Liver (tissue), 8 donors: ENCODE measurements at regions not wholly inside any gene's neighbourhood (a gene's known extent, or its start where the extent isn't known, plus 50 kb on each side); places are given as distances from the start of the nearest gene placed in this dataset.

Source experiments
- DNase-seq: peaks from one replicate; pipeline ENCODE4 v3.0.0-alpha.2; 2017; ENCODE audit warnings: low spot score
- H3K27ac ChIP-seq, 2 donors: one replicate each; pipeline ENCODE4 v1.7.0; 2013; ENCODE audit warnings: inconsistent platforms in 2 of 2, low read length in 2 of 2, control low read depth in 1 of 2, low read depth in 1 of 2, mild to moderate bottlenecking in 1 of 2
- H3K27me3 ChIP-seq, 4 donors: one replicate each; pipeline versions ENCODE4 v1.6.1 to v1.7.0; 2013; ENCODE audit warnings: low read length in 3 of 4, inconsistent platforms in 1 of 4, mild to moderate bottlenecking in 1 of 4, moderate library complexity in 1 of 4; ENCODE audit not compliant: control insufficient read depth in 4 of 4, insufficient read depth in 4 of 4
- H3K36me3 ChIP-seq, 4 donors: one replicate each; pipeline versions ENCODE4 v1.6.1 to v1.7.0; 2013; ENCODE audit warnings: low read length in 3 of 4, mild to moderate bottlenecking in 3 of 4, low read depth in 1 of 4, moderate library complexity in 1 of 4; ENCODE audit not compliant: control insufficient read depth in 4 of 4, insufficient read depth in 3 of 4
- H3K4me1 ChIP-seq, 4 donors: one replicate each; pipeline versions ENCODE4 v1.6.1 to v1.7.0; 2013; ENCODE audit warnings: low read length in 3 of 4, mild to moderate bottlenecking in 3 of 4, moderate library complexity in 1 of 4; ENCODE audit not compliant: control insufficient read depth in 4 of 4, insufficient read depth in 4 of 4
- H3K4me3 ChIP-seq, 3 donors: one replicate each; pipeline versions ENCODE4 v1.6.1 to v1.7.0; 2013; ENCODE audit warnings: low read length in 3 of 3, control low read depth in 1 of 3, low read depth in 1 of 3, mild to moderate bottlenecking in 1 of 3
- H3K9ac ChIP-seq, 2 donors: one replicate each; pipeline ENCODE4 v1.7.0; 2013; ENCODE audit warnings: low read length in 2 of 2, mild to moderate bottlenecking in 2 of 2, moderate library complexity in 2 of 2, control low read depth in 1 of 2, low read depth in 1 of 2
- H3K9me3 ChIP-seq, 4 donors: one replicate each; pipeline versions ENCODE4 v1.6.1 to v1.7.0; 2013; ENCODE audit warnings: low read length in 3 of 4; ENCODE audit not compliant: control insufficient read depth in 4 of 4
- EGR1 ChIP-seq, 2 donors: IDR thresholded peaks; 2 replicates each; pipeline ENCODE4 v1.6.1; 2016 to 2018; ENCODE audit warnings: antibody characterized with exemption in 2 of 2, low read depth in 2 of 2
- FOXA1 ChIP-seq: IDR thresholded peaks from 2 replicates; pipeline ENCODE4 v1.6.1; 2016; ENCODE audit warnings: antibody characterized with exemption
- FOXA2 ChIP-seq: IDR thresholded peaks from 2 replicates; pipeline ENCODE4 v1.6.1; 2016; ENCODE audit warnings: antibody characterized with exemption
- GABPA ChIP-seq, 2 donors: IDR thresholded peaks in 1 of 2; conservative IDR thresholded peaks in 1 of 2; 2 replicates each; pipeline ENCODE4 v1.6.1; 2016; ENCODE audit warnings: antibody characterized with exemption in 2 of 2, mild to moderate bottlenecking in 1 of 2, moderate library complexity in 1 of 2
- HNF4A ChIP-seq, 2 donors: conservative IDR thresholded peaks; 2 replicates each; pipeline ENCODE4 v1.6.1; 2016; ENCODE audit warnings: antibody characterized with exemption in 2 of 2, mild to moderate bottlenecking in 2 of 2
- HNF4G ChIP-seq: IDR thresholded peaks from 2 replicates; pipeline ENCODE4 v1.6.1; 2016; ENCODE audit warnings: antibody characterized with exemption
- JUND ChIP-seq, 2 donors: IDR thresholded peaks; 2 replicates each; pipeline ENCODE4 v1.6.1; 2016; ENCODE audit warnings: antibody characterized with exemption in 2 of 2
- NR2F2 ChIP-seq: IDR thresholded peaks from 2 replicates; pipeline ENCODE4 v1.6.1; 2016; ENCODE audit warnings: antibody characterized with exemption
- RAD21 ChIP-seq, 2 donors: IDR thresholded peaks; 2 replicates each; pipeline ENCODE4 v1.6.1; 2016; ENCODE audit warnings: antibody characterized with exemption in 2 of 2, mild to moderate bottlenecking in 2 of 2
- RXRA ChIP-seq, 2 donors: IDR thresholded peaks; 2 replicates each; pipeline ENCODE4 v1.6.1; 2017 to 2018; ENCODE audit warnings: antibody characterized with exemption in 2 of 2, mild to moderate bottlenecking in 1 of 2
- SP1 ChIP-seq: IDR thresholded peaks from 2 replicates; pipeline ENCODE4 v1.6.1; 2018; ENCODE audit warnings: antibody characterized with exemption, mild to moderate bottlenecking
- TAF1 ChIP-seq: conservative IDR thresholded peaks from 2 replicates; pipeline ENCODE4 v1.6.1; 2016; ENCODE audit warnings: antibody characterized with exemption, mild to moderate bottlenecking
- YY1 ChIP-seq: IDR thresholded peaks from 2 replicates; pipeline ENCODE4 v1.6.1; 2016; ENCODE audit warnings: antibody characterized with exemption, mild to moderate bottlenecking
- WGBS: extraction: QIAGEN DNeasy Blood & Tissue Kit; methylation state at CpG from one replicate; pipeline ENCODE4 v1.1.7; 2013; 5-methylcytosine and 5-hydroxymethylcytosine counted together
- TF ChIP-seq, protein P1 (sequence below): IDR thresholded peaks from 2 replicates; pipeline ENCODE4 v1.6.1; 2016; ENCODE audit warnings: antibody characterized with exemption
- TF ChIP-seq, protein P2 (sequence below): fragments of 150-350 bp; IDR thresholded peaks from 2 replicates; pipeline ENCODE4 v1.5.1; 2017; ENCODE audit warnings: improper control_type of control experiment, low read depth, low read length; ENCODE audit not compliant: missing input control
- TF ChIP-seq, protein P3 (sequence below): IDR thresholded peaks from 2 replicates; pipeline ENCODE4 v1.6.1; 2016; ENCODE audit warnings: antibody characterized with exemption
- TF ChIP-seq, protein P4 (sequence below): IDR thresholded peaks from 2 replicates; pipeline ENCODE4 v1.6.1; 2016; ENCODE audit warnings: antibody characterized with exemption, mild to moderate bottlenecking
- TF ChIP-seq, protein P5 (sequence below): IDR thresholded peaks from 2 replicates; pipeline ENCODE4 v1.6.1; 2016; ENCODE audit warnings: antibody characterized with exemption
- donor health status: healthy.
- donor health status: healthy.
- donor health status: healthy.
- donor health status: healthy.
- donor health status: healthy.

DNA sequence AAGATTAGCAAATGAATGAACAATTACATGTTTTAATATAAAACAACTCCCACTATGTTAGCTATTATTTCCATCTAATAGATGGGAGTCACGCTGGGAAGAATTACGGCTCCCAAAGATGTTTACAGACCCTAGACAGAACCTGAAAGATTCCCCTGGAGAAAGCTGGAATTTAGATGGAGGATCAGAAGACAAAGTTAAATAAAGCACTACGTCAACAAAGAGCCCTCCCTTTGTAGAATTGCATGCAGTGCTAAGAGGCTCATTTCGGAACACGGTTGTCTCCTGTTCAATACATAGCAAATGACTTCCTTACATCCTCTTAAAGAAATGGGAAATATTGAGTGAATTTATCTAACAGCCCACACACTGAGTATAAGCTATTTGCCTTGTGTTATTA lies 328.3 kb downstream of the CBLN4 start:
- Histone ChIP-seq H3K9me3 (no peaks in the 10 kb centered on the region), H3K36me3 (no peaks in the 10 kb centered on the region), H3K4me3 (no peak overlapping the region), H3K27me3 (no peaks in the 10 kb centered on the region), H3K4me1 (peaks cover 3 to 29% (median 23%) of the 10 kb centered on the region in 4 donors), H3K27ac (no peak overlapping the region), H3K9ac (no peak overlapping the region)
- WGBS = 87% methylated on average over 5 of the region's 5 CpGs
- no peak for DNase-seq
- no peak for TF ChIP-seq JUND (IDR thresholded peaks at IDR 0.05)
- TF ChIP-seq NR2F2 = no peak

DNA sequence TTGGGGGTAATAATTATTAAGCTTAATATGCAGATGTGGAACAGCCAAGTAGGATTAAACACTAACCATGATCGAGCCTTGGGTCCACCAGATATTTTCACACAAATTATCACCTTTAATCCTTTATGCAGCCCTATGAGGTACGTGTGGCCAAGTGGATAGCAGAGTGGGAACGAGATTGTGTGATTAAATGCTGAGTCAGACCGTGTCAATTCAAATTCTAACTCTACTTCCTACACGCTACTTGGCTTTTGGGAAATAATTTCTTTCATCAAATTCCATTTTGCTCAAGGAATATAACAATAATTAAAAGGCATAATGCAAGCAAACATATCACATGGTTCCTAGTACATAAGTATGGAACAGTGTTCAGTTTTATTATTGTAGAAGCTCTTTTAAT lies 329.2 kb downstream of the CBLN4 start:
- peaks cover 3 to 29% (median 23%) of the 10 kb centered on the region in 4 donors for H3K4me1 ChIP-seq
- H3K36me3 ChIP-seq = no peaks in the 10 kb centered on the region
- H3K4me3 ChIP-seq = no peak overlapping the region
- no peaks in the 10 kb centered on the region for H3K9me3 ChIP-seq
- H3K9ac ChIP-seq = no peak overlapping the region
- DNase-seq = no peak
- TF ChIP-seq EGR1 (IDR thresholded peaks at IDR 0.05; ENCODE audit: low read depth in 2 of 2) (no peak), YY1 (no peak), NR2F2 (no peak), HNF4G (no peak), JUND (IDR thresholded peaks at IDR 0.05) (no peak), HNF4A (conservative IDR thresholded peaks at IDR 0.05) (no peak), RXRA (IDR thresholded peaks at IDR 0.05) (no peak), SP1 (no peak), FOXA1 (no peak), RAD21 (IDR thresholded peaks at IDR 0.05) (no peak), FOXA2 (no peak), TAF1 (no peak), GABPA (IDR thresholded peaks at IDR 0.05 in 1 of 2, conservative IDR thresholded peaks at IDR 0.05 in 1 of 2) (no peak)
- TF ChIP-seq, protein P1, sequence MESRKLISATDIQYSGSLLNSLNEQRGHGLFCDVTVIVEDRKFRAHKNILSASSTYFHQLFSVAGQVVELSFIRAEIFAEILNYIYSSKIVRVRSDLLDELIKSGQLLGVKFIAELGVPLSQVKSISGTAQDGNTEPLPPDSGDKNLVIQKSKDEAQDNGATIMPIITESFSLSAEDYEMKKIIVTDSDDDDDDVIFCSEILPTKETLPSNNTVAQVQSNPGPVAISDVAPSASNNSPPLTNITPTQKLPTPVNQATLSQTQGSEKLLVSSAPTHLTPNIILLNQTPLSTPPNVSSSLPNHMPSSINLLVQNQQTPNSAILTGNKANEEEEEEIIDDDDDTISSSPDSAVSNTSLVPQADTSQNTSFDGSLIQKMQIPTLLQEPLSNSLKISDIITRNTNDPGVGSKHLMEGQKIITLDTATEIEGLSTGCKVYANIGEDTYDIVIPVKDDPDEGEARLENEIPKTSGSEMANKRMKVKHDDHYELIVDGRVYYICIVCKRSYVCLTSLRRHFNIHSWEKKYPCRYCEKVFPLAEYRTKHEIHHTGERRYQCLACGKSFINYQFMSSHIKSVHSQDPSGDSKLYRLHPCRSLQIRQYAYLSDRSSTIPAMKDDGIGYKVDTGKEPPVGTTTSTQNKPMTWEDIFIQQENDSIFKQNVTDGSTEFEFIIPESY = no peak
- TF ChIP-seq, protein P2, sequence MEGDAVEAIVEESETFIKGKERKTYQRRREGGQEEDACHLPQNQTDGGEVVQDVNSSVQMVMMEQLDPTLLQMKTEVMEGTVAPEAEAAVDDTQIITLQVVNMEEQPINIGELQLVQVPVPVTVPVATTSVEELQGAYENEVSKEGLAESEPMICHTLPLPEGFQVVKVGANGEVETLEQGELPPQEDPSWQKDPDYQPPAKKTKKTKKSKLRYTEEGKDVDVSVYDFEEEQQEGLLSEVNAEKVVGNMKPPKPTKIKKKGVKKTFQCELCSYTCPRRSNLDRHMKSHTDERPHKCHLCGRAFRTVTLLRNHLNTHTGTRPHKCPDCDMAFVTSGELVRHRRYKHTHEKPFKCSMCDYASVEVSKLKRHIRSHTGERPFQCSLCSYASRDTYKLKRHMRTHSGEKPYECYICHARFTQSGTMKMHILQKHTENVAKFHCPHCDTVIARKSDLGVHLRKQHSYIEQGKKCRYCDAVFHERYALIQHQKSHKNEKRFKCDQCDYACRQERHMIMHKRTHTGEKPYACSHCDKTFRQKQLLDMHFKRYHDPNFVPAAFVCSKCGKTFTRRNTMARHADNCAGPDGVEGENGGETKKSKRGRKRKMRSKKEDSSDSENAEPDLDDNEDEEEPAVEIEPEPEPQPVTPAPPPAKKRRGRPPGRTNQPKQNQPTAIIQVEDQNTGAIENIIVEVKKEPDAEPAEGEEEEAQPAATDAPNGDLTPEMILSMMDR = no peak
- TF ChIP-seq, protein P3, sequence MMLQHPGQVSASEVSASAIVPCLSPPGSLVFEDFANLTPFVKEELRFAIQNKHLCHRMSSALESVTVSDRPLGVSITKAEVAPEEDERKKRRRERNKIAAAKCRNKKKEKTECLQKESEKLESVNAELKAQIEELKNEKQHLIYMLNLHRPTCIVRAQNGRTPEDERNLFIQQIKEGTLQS = no peak
- TF ChIP-seq, protein P4, sequence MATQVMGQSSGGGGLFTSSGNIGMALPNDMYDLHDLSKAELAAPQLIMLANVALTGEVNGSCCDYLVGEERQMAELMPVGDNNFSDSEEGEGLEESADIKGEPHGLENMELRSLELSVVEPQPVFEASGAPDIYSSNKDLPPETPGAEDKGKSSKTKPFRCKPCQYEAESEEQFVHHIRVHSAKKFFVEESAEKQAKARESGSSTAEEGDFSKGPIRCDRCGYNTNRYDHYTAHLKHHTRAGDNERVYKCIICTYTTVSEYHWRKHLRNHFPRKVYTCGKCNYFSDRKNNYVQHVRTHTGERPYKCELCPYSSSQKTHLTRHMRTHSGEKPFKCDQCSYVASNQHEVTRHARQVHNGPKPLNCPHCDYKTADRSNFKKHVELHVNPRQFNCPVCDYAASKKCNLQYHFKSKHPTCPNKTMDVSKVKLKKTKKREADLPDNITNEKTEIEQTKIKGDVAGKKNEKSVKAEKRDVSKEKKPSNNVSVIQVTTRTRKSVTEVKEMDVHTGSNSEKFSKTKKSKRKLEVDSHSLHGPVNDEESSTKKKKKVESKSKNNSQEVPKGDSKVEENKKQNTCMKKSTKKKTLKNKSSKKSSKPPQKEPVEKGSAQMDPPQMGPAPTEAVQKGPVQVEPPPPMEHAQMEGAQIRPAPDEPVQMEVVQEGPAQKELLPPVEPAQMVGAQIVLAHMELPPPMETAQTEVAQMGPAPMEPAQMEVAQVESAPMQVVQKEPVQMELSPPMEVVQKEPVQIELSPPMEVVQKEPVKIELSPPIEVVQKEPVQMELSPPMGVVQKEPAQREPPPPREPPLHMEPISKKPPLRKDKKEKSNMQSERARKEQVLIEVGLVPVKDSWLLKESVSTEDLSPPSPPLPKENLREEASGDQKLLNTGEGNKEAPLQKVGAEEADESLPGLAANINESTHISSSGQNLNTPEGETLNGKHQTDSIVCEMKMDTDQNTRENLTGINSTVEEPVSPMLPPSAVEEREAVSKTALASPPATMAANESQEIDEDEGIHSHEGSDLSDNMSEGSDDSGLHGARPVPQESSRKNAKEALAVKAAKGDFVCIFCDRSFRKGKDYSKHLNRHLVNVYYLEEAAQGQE = no peak
- TF ChIP-seq, protein P5, sequence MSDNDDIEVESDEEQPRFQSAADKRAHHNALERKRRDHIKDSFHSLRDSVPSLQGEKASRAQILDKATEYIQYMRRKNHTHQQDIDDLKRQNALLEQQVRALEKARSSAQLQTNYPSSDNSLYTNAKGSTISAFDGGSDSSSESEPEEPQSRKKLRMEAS = no peak
- no peak overlapping the region for H3K27ac ChIP-seq
- 89% methylated on average over 5 of the region's 5 CpGs for WGBS
- no peaks in the 10 kb centered on the region for H3K27me3 ChIP-seq
